ENCODE measurements at regions not wholly inside any gene's neighbourhood (a gene's known extent, or its start where the extent isn't known, plus 50 kb on each side); places are given as distances from the start of the nearest gene placed in this dataset.

DNA sequence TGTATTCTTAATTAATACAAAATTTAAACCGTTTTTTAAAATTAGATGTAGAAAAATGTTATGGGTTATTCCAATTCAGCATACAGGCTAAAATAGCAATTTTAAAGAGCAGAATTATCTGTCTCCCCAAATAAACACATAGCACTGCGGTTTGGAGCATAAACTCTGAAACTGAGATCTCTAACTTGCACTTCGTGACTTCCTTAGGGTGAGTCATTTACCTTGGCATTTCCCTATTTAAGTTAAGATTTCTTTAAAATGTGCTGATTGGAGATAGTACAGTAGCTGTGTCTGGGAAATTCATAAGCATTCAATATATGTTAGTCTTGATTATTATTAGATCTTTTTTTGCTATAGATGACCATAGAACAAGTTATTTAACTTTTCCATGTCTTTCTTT lies 143.8 kb downstream of the KDM5D start:
- Histone ChIP-seq H2AFZ (ENCODE audit: low read depth, low read length, poor library complexity, severe bottlenecking) (no peak overlapping the region), H3K9ac (ENCODE audit: low read length) (no peak overlapping the region), H3K36me3 (ENCODE audit: control insufficient read depth in 1 of 2, insufficient read depth in 2 of 2, low read length in 2 of 2) (no peaks in the 10 kb centered on the region), H3K9me2 (ENCODE audit: insufficient read depth) (no peaks in the 10 kb centered on the region), H3K27me3 (ENCODE audit: insufficient read depth, low read length) (no peaks in the 10 kb centered on the region), H3K27ac (ENCODE audit: low read depth, low read length) (no peak overlapping the region), H3K9me3 (ENCODE audit: control insufficient read depth in 1 of 2, insufficient read depth in 1 of 2, low read depth in 1 of 2, low read length in 2 of 2) (no peaks in the 10 kb centered on the region), H3K4me1 (ENCODE audit: control insufficient read depth in 1 of 2, insufficient read depth in 2 of 2, low read length in 2 of 2) (no peaks in the 10 kb centered on the region), H4K20me1 (ENCODE audit: insufficient read depth) (no peaks in the 10 kb centered on the region), H3K4me2 (ENCODE audit: low read length) (no peak overlapping the region), H3K4me3 (replicated peaks in 1 of 2; ENCODE audit: low read depth in 1 of 2, low read length in 2 of 2) (no peak overlapping the region), H3K79me2 (ENCODE audit: insufficient read depth, low read length) (no peaks in the 10 kb centered on the region)
- POLR2A ChIA-PET: no interaction called here
- CTCF ChIA-PET: no interaction called here
- DNase-seq (ENCODE audit: low read depth, low spot score) (no peak), ATAC-seq (no peak)
- intact Hi-C loops (cut with micrococcal nuclease): no loop called here
- RAD21 ChIA-PET (ENCODE audit: low non-redundant PET in 1 of 2, low total read pairs in 2 of 2, uncharacterized antibody in 2 of 2, unreplicated experiment in 2 of 2): no interaction called here
- TF ChIP-seq EGR1 (IDR thresholded peaks at IDR 0.05; ENCODE audit: low read depth) (no peak), EZH2phosphoT487 (IDR thresholded peaks at IDR 0.05; ENCODE audit: borderline replicate concordance) (no peak), EZH2 (IDR thresholded peaks at IDR 0.05) (no peak), SRF (IDR thresholded peaks at IDR 0.05; ENCODE audit: low read depth) (no peak), ELF1 (IDR thresholded peaks at IDR 0.05; ENCODE audit: borderline replicate concordance, low read depth) (no peak), RAD21 (IDR thresholded peaks at IDR 0.05; ENCODE audit: low read depth) (no peak), POLR2AphosphoS5 (IDR thresholded peaks at IDR 0.05; ENCODE audit: low read depth, low read length) (no peak), JUND (IDR thresholded peaks at IDR 0.05) (no peak), CEBPB (IDR thresholded peaks at IDR 0.05; ENCODE audit: low read depth) (no peak), FOSL1 (IDR thresholded peaks at IDR 0.05; ENCODE audit: low read depth) (no peak), SP1 (IDR thresholded peaks at IDR 0.05; ENCODE audit: low read depth) (no peak), POLR2A (IDR thresholded peaks at IDR 0.05; ENCODE audit: borderline replicate concordance, extremely low read depth, insufficient read depth, insufficient read length) (no peak)
- TF ChIP-seq, protein P1, sequence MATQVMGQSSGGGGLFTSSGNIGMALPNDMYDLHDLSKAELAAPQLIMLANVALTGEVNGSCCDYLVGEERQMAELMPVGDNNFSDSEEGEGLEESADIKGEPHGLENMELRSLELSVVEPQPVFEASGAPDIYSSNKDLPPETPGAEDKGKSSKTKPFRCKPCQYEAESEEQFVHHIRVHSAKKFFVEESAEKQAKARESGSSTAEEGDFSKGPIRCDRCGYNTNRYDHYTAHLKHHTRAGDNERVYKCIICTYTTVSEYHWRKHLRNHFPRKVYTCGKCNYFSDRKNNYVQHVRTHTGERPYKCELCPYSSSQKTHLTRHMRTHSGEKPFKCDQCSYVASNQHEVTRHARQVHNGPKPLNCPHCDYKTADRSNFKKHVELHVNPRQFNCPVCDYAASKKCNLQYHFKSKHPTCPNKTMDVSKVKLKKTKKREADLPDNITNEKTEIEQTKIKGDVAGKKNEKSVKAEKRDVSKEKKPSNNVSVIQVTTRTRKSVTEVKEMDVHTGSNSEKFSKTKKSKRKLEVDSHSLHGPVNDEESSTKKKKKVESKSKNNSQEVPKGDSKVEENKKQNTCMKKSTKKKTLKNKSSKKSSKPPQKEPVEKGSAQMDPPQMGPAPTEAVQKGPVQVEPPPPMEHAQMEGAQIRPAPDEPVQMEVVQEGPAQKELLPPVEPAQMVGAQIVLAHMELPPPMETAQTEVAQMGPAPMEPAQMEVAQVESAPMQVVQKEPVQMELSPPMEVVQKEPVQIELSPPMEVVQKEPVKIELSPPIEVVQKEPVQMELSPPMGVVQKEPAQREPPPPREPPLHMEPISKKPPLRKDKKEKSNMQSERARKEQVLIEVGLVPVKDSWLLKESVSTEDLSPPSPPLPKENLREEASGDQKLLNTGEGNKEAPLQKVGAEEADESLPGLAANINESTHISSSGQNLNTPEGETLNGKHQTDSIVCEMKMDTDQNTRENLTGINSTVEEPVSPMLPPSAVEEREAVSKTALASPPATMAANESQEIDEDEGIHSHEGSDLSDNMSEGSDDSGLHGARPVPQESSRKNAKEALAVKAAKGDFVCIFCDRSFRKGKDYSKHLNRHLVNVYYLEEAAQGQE (IDR thresholded peaks at IDR 0.05; ENCODE audit: low read depth): no peak
- TF ChIP-seq, protein P2, sequence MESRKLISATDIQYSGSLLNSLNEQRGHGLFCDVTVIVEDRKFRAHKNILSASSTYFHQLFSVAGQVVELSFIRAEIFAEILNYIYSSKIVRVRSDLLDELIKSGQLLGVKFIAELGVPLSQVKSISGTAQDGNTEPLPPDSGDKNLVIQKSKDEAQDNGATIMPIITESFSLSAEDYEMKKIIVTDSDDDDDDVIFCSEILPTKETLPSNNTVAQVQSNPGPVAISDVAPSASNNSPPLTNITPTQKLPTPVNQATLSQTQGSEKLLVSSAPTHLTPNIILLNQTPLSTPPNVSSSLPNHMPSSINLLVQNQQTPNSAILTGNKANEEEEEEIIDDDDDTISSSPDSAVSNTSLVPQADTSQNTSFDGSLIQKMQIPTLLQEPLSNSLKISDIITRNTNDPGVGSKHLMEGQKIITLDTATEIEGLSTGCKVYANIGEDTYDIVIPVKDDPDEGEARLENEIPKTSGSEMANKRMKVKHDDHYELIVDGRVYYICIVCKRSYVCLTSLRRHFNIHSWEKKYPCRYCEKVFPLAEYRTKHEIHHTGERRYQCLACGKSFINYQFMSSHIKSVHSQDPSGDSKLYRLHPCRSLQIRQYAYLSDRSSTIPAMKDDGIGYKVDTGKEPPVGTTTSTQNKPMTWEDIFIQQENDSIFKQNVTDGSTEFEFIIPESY (IDR thresholded peaks at IDR 0.05; ENCODE audit: extremely low read depth, insufficient replicate concordance, low read length): no peak
- BruUV-seq (replicated peaks): no TSS peak
